DMS 273 treated with DMSO at 0.1 percent for 48 hours (cell line): ENCODE measurements at regions not wholly inside any gene's neighbourhood (a gene's known extent, or its start where the extent isn't known, plus 50 kb on each side); places are given as distances from the start of the nearest gene placed in this dataset.
A peak's percentile ranks its signal among the peaks of the same experiment; 100 is the strongest.

ENCODE experiments used
- DNase-seq: peaks from one replicate; lab custom pipeline; 2025; lab: John Stamatoyannopoulos, UW

GRCh38 chr1:95167503-95167902 lies 50.3 kb downstream of the TLCD4 start:
- DNase-seq = peak; percentile 72

GRCh38 chr1:95168028-95168427 lies 50.9 kb downstream of the TLCD4 start:
- DNase-seq = no peak

GRCh38 chr1:95168761-95169351 lies 51.7 kb downstream of the TLCD4 start:
- no peak for DNase-seq

GRCh38 chr1:95169548-95169947 lies 52.4 kb downstream of the TLCD4 start:
- DNase-seq = no peak

GRCh38 chr1:95171270-95172245 lies 54.4 kb downstream of the TLCD4 start:
- DNase-seq = no peak

GRCh38 chr1:95176861-95177260 lies 57.1 kb upstream of the RWDD3 start:
- DNase-seq = no peak

- DNase-seq = peak; percentile 87
Observed at GRCh38 chr1:95179205-95179986, 54.6 kb upstream of the RWDD3 start.

GRCh38 chr1:95180371-95180770 lies 53.6 kb upstream of the RWDD3 start:
- no peak for DNase-seq

- DNase-seq = no peak
Observed at GRCh38 chr1:95181096-95181495, 52.9 kb upstream of the RWDD3 start.

GRCh38 chr1:95183952-95184351 lies 50.1 kb upstream of the RWDD3 start:
- DNase-seq = no peak
